GM12878 (cell line): ENCODE measurements at regions not wholly inside any gene's neighbourhood (a gene's known extent, or its start where the extent isn't known, plus 50 kb on each side); places are given as distances from the start of the nearest gene placed in this dataset.

Source experiments
- ATAC-seq: fragments of 200-7000 bp; cut with Tn5 transposase; 3 replicates; pipeline ENCODE4 v1.9.1; 2020; ENCODE audit warnings: mild to moderate bottlenecking, moderate library complexity
- BruUV-seq: library from RNA; stranded (reverse); fragments of 400-500 nt; replicated peaks from 2 replicates; lab custom pipeline; 2021; lab: Mats Ljungman, UMichigan
- CTCF ChIA-PET: fragments of 300-600 bp; sonication (Branson Sonifier 250); formaldehyde crosslinking; extraction: SDS; loops from one replicate; lab custom pipeline; 2021; ENCODE audit warnings: inconsistent platforms; lab: Yijun Ruan, JAX
- POLR2A ChIA-PET: fragments of 350-600 bp; formaldehyde crosslinking; extraction: SDS; loops from one replicate; lab custom pipeline; 2021; ENCODE audit warnings: inconsistent platforms; lab: Charles Lee
- RAD21 ChIA-PET: fragments of 300-600 bp; sonication (Branson Sonifier 250); formaldehyde crosslinking; loops from one replicate; lab custom pipeline; 2023; ENCODE audit warnings: antibody characterized with exemption; ENCODE audit not compliant: unreplicated experiment; lab: Charles Lee
- SMC1A ChIA-PET: fragments of 300-600 bp; sonication (Branson Sonifier 250); formaldehyde crosslinking; loops from one replicate; lab custom pipeline; 2023; ENCODE audit not compliant: unreplicated experiment, uncharacterized antibody; lab: Charles Lee
- DNase-seq: peaks from one replicate; pipeline ENCODE4 v3.0.0-alpha.2; 2011; ENCODE audit warnings: low read depth, low spot score
- FAIRE-seq: peaks from 3 replicates; lab custom pipeline; 2011; peaks lifted over from hg19 to GRCh38; lab: Jason Lieb, UNC
- H2AFZ ChIP-seq: 2 replicates; pipeline ENCODE4 v1.6.0; 2011; ENCODE audit warnings: low read depth, low read length, control low read depth; ENCODE audit not compliant: control insufficient read depth
- H3K27ac ChIP-seq: 2 replicates; pipeline ENCODE4 v1.5.1; 2011; ENCODE audit warnings: control low read depth; ENCODE audit not compliant: control insufficient read depth, insufficient read depth
- H3K27me3 ChIP-seq, 2 experiments: replicated peaks in 1 of 2; 2 replicates each; pipeline versions ENCODE4 v1.6.0 to v1.6.1; 2011; ENCODE audit warnings: low read length in 1 of 2; ENCODE audit not compliant: control insufficient read depth in 2 of 2, insufficient read depth in 2 of 2
- H3K36me3 ChIP-seq, 2 experiments: 2 replicates each; pipeline ENCODE4 v1.5.1; 2011; ENCODE audit warnings: low read length in 1 of 2; ENCODE audit not compliant: control insufficient read depth in 2 of 2, insufficient read depth in 2 of 2
- H3K4me1 ChIP-seq: 2 replicates; pipeline ENCODE4 v1.6.1; 2011; ENCODE audit warnings: mild to moderate bottlenecking, low read length, moderate library complexity, mixed read lengths; ENCODE audit not compliant: control insufficient read depth, insufficient read depth
- H3K4me2 ChIP-seq: 2 replicates; pipeline ENCODE4 v1.6.0; 2011; ENCODE audit warnings: control low read depth; ENCODE audit not compliant: control insufficient read depth, insufficient read depth
- H3K4me3 ChIP-seq: fragments of 200-600 bp; sonication (generic); 2 replicates; pipeline ENCODE4 v1.5.1; 2016
- H3K79me2 ChIP-seq: 2 replicates; pipeline ENCODE4 v1.6.0; 2011; ENCODE audit warnings: low read length; ENCODE audit not compliant: control insufficient read depth, insufficient read depth
- H3K9ac ChIP-seq: 2 replicates; pipeline ENCODE4 v1.8.0; 2011; ENCODE audit warnings: low read length, control low read depth, mixed read lengths; ENCODE audit not compliant: control insufficient read depth, insufficient read depth
- H3K9me3 ChIP-seq: replicated peaks from 3 replicates; pipeline ENCODE4 v1.5.1; 2011; ENCODE audit warnings: mild to moderate bottlenecking, low read length; ENCODE audit not compliant: control insufficient read depth, insufficient read depth
- H4K20me1 ChIP-seq: 2 replicates; pipeline ENCODE4 v1.6.0; 2011; ENCODE audit not compliant: control insufficient read depth, insufficient read depth
- CBFB ChIP-seq: IDR thresholded peaks from 2 replicates; pipeline ENCODE4 v1.6.1; 2016; ENCODE audit warnings: antibody characterized with exemption, low read depth
- ELK1 ChIP-seq: IDR thresholded peaks from 2 replicates; pipeline ENCODE4 v1.6.1; 2012; ENCODE audit warnings: low read depth, low read length, improper control_type of control experiment
- EZH2 ChIP-seq: IDR thresholded peaks from 2 replicates; pipeline ENCODE4 v1.6.1; 2012; ENCODE audit warnings: low read depth, mild to moderate bottlenecking, control low read depth, inconsistent platforms, low read length, borderline replicate concordance; ENCODE audit not compliant: control insufficient read depth
- HDAC2 ChIP-seq: fragments of 200-600 bp; sonication (generic); IDR thresholded peaks from 2 replicates; pipeline ENCODE4 v1.6.1; 2017
- IKZF2 ChIP-seq, 2 experiments: fragments of 450-650 bp; IDR thresholded peaks; 2 replicates each; pipeline ENCODE4 v1.6.1; 2017; ENCODE audit warnings: mild to moderate bottlenecking in 2 of 2, moderate library complexity in 2 of 2
- IRF4 ChIP-seq: IDR thresholded peaks from 2 replicates; pipeline ENCODE4 v1.6.1; 2011; ENCODE audit warnings: low read depth, low read length
- JUND ChIP-seq: IDR thresholded peaks from 2 replicates; pipeline ENCODE4 v1.6.1; 2012; ENCODE audit warnings: low read depth, mild to moderate bottlenecking, low read length, improper control_type of control experiment, moderate library complexity
- NFIC ChIP-seq: IDR thresholded peaks from 2 replicates; pipeline ENCODE4 v1.6.1; 2012; ENCODE audit warnings: low read depth, mild to moderate bottlenecking, inconsistent platforms, low read length, moderate library complexity
- NR2C2 ChIP-seq: IDR thresholded peaks from 2 replicates; pipeline ENCODE4 v1.6.1; 2011; ENCODE audit warnings: borderline replicate concordance, low read depth; ENCODE audit not compliant: control insufficient read depth, insufficient read length
- PML ChIP-seq: IDR thresholded peaks from 2 replicates; pipeline ENCODE4 v1.6.1; 2012; ENCODE audit warnings: low read length, inconsistent platforms
- POLR2AphosphoS5 ChIP-seq: IDR thresholded peaks from 2 replicates; pipeline ENCODE4 v1.6.1; 2011; ENCODE audit warnings: mild to moderate bottlenecking, low read length, inconsistent platforms
- SIN3A ChIP-seq: IDR thresholded peaks from 2 replicates; pipeline ENCODE4 v1.6.1; 2012; ENCODE audit warnings: low read depth, low read length, improper control_type of control experiment
- SUPT20H ChIP-seq: IDR thresholded peaks from 2 replicates; pipeline ENCODE4 v1.6.1; 2011; ENCODE audit warnings: low read depth, mild to moderate bottlenecking, low read length, moderate library complexity, borderline replicate concordance; ENCODE audit not compliant: control insufficient read depth
- TCF12 ChIP-seq: IDR thresholded peaks from 2 replicates; pipeline ENCODE4 v1.6.1; 2011; ENCODE audit warnings: low read depth, mild to moderate bottlenecking, low read length
- USF2 ChIP-seq: IDR thresholded peaks from 2 replicates; pipeline ENCODE4 v1.6.1; 2011; ENCODE audit warnings: low read depth, low read length, improper control_type of control experiment, borderline replicate concordance
- ZBED1 ChIP-seq: IDR thresholded peaks from 2 replicates; pipeline ENCODE4 v1.6.1; 2016; ENCODE audit warnings: borderline replicate concordance
- ZSCAN29 ChIP-seq: fragments of 450-650 bp; IDR thresholded peaks from 2 replicates; pipeline ENCODE4 v1.6.1; 2017; ENCODE audit warnings: mild to moderate bottlenecking, moderate library complexity
- WGBS: methylation state at CpG from one replicate; pipeline ENCODE4 v1.1.6; 2016; ENCODE audit warnings: low lambda C conversion rate; ENCODE audit not compliant: insufficient replicate concordance, insufficient coverage; ENCODE audit errors: missing lambda C conversion rate; 5-methylcytosine and 5-hydroxymethylcytosine counted together
- in situ Hi-C: fragments of 300-500 bp; cut with MboI; formaldehyde crosslinking; loops from 9 replicates; pipeline ENCODE4 v1.14.3; 2018; ENCODE audit warnings: mixed read lengths
- intact Hi-C: fragments of 100-400 bp; cut with micrococcal nuclease; formaldehyde crosslinking; loops from one replicate; pipeline ENCODE4 v1.14.2; 2022; ENCODE audit not compliant: unreplicated experiment

GRCh38 chr6:86586195-86586594, 351.1 kb upstream of the HTR1E start:
- BruUV-seq = no TSS peak
- intact Hi-C loops (no loop called here), in situ Hi-C loops (no loop called here)
- ChIA-PET RAD21 (no interaction called here), POLR2A (no interaction called here), CTCF (no interaction called here), SMC1A (no interaction called here)
- Histone ChIP-seq H3K79me2 (no peaks in the 10 kb centered on the region), H3K4me3 (no peak overlapping the region), H3K4me2 (no peak overlapping the region), H3K9ac (no peak overlapping the region), H4K20me1 (no peaks in the 10 kb centered on the region), H3K27me3 (no peaks in the 10 kb centered on the region), H2AFZ (no peak overlapping the region), H3K36me3 (no peaks in the 10 kb centered on the region), H3K9me3 (no peaks in the 10 kb centered on the region; the same call in 2 of the 3 replicates), H3K4me1 (no peaks in the 10 kb centered on the region), H3K27ac (no peak overlapping the region)
- FAIRE-seq = no peak
- no peak for ATAC-seq
- no peak for DNase-seq
- whole genome bisulfite sequencing = 57% methylated on average over 4 of the region's 4 CpGs
- TF ChIP-seq PML = no peak
- no peak for TF ChIP-seq JUND
- TF ChIP-seq ZSCAN29 = no peak
- no peak for TF ChIP-seq HDAC2
- TF ChIP-seq CBFB = no peak
- no peak for TF ChIP-seq IKZF2 (IDR thresholded peaks at IDR 0.05)
- TF ChIP-seq EZH2 = no peak
- TF ChIP-seq NR2C2 = no peak
- no peak for TF ChIP-seq IRF4
- no peak for TF ChIP-seq SUPT20H
- no peak for TF ChIP-seq TCF12
- no peak for TF ChIP-seq ZBED1
- TF ChIP-seq NFIC = no peak
- no peak for TF ChIP-seq SIN3A
- no peak for TF ChIP-seq POLR2AphosphoS5
- TF ChIP-seq USF2 = no peak
- no peak for TF ChIP-seq ELK1
